SK-N-MC (cell line): ENCODE measurements at regions not wholly inside any gene's neighbourhood (a gene's known extent, or its start where the extent isn't known, plus 50 kb on each side); places are given as distances from the start of the nearest gene placed in this dataset.

Source experiments
- EZH2 ChIP-seq: fragments of 200-600 bp; sonication (generic); IDR thresholded peaks from one replicate; pipeline ENCODE4 v1.6.1; 2017; ENCODE audit warnings: antibody characterized with exemption
- FOXP2 ChIP-seq: optimal IDR thresholded peaks from 2 replicates; pipeline ENCODE3; 2011; ENCODE audit warnings: mild to moderate bottlenecking, moderate library complexity; ENCODE audit not compliant: insufficient read depth; ENCODE audit errors: extremely low read length, control extremely low read depth
- POLR2AphosphoS5 ChIP-seq: IDR thresholded peaks from 2 replicates; pipeline ENCODE4 v1.6.1; 2012; ENCODE audit warnings: mild to moderate bottlenecking, low read depth, low read length, borderline replicate concordance

- no peak for TF ChIP-seq EZH2
- TF ChIP-seq POLR2AphosphoS5, result no peak
- TF ChIP-seq FOXP2, result no peak
Measured at GRCh38 chr11:23280088-23280487, 419.8 kb upstream of the CCDC179 start.
